SH-SY5Y (cell line): ENCODE measurements at regions not wholly inside any gene's neighbourhood (a gene's known extent, or its start where the extent isn't known, plus 50 kb on each side); places are given as distances from the start of the nearest gene placed in this dataset.

Source experiments
- GATA2 ChIP-seq: IDR thresholded peaks from 2 replicates; pipeline ENCODE4 v1.6.1; 2011; ENCODE audit warnings: mild to moderate bottlenecking, low read depth, low read length
- GATA3 ChIP-seq: IDR thresholded peaks from 2 replicates; pipeline ENCODE4 v1.6.1; 2011; ENCODE audit warnings: low read depth, mild to moderate bottlenecking, low read length, moderate library complexity

GRCh38 chr4:56260320-56260719 is 127.0 kb downstream of the AASDH start:
- TF ChIP-seq GATA3 (no peak), GATA2 (no peak)
